ENCODE measurements at regions not wholly inside any gene's neighbourhood (a gene's known extent, or its start where the extent isn't known, plus 50 kb on each side); places are given as distances from the start of the nearest gene placed in this dataset.

- no peak for TF ChIP-seq BRCA1 (IDR thresholded peaks at IDR 0.05; ENCODE audit: low read depth, low read length)
- TF ChIP-seq GABPA (IDR thresholded peaks at IDR 0.05; ENCODE audit: borderline replicate concordance, insufficient read depth, low read length): no peak
- no peak overlapping the region for H3K23ac ChIP-seq (ENCODE audit: insufficient read length)
- H3K14ac ChIP-seq (ENCODE audit: insufficient read length): no peak overlapping the region
- no peak overlapping the region for H4K91ac ChIP-seq (replicated peaks; ENCODE audit: insufficient read length, low read length)
- no peak overlapping the region for H4K8ac ChIP-seq (ENCODE audit: extremely low read depth, insufficient read depth, low read length)
- no peaks in the 10 kb centered on the region for H3K9me3 ChIP-seq (ENCODE audit: insufficient read depth in 2 of 2, low read depth in 1 of 2, low read length in 1 of 2)
- H4K20me1 ChIP-seq (replicated peaks in 1 of 2; ENCODE audit: control insufficient read depth in 1 of 2, insufficient read depth in 2 of 2, low read length in 2 of 2): no peaks in the 10 kb centered on the region
- H3K9ac ChIP-seq (replicated peaks in 1 of 4; ENCODE audit: extremely low read depth in 1 of 4, low read depth in 3 of 4, low read length in 3 of 4): no peak overlapping the region
- no peak overlapping the region for H2AFZ ChIP-seq (ENCODE audit: low read length)
- no peak overlapping the region for H3K18ac ChIP-seq (ENCODE audit: extremely low read depth, low read length)
- WGBS, 2 experiments (ENCODE audit: extremely low coverage in 1 of 2, insufficient coverage in 1 of 2, insufficient read length in 1 of 2, insufficient replicate concordance in 2 of 2, low coverage in 1 of 2, low lambda C conversion rate in 2 of 2, missing lambda C conversion rate in 1 of 2): 72% methylated on average over 6 of the region's 6 CpGs; no CpG with 5 or more reads in 1 of the 2 experiments
- no peak overlapping the region for H3K4me2 ChIP-seq (ENCODE audit: insufficient read depth in 1 of 2, low read depth in 2 of 2, low read length in 2 of 2)
- no peaks in the 10 kb centered on the region for H3K23me2 ChIP-seq (ENCODE audit: low read depth, low read length)
- H2BK5ac ChIP-seq (ENCODE audit: low read depth, low read length): no peak overlapping the region
- H3K27ac ChIP-seq (ENCODE audit: low read depth, low read length): no peak overlapping the region
- ChIA-PET POLR2A (ENCODE audit: partially characterized antibody) (no interaction called here), CTCF (ENCODE audit: partially characterized antibody) (interaction anchor here (0.7 kb wide), 1 partner anchor 13 kb away, joined by 3 read pairs; no protein-coding TSS in a partner anchor)
- no peak overlapping the region for H2BK12ac ChIP-seq (ENCODE audit: low read depth, low read length)
- H4K5ac ChIP-seq (ENCODE audit: insufficient read length, low read depth, low read length): no peak overlapping the region
- no peak overlapping the region for H3K56ac ChIP-seq (replicated peaks; ENCODE audit: insufficient read length, low read depth, low read length)
- no peak overlapping the region for H2BK20ac ChIP-seq (ENCODE audit: low read length)
- H3K79me1 ChIP-seq (ENCODE audit: low read depth, low read length): no peaks in the 10 kb centered on the region
- H3K27me3 ChIP-seq (replicated peaks in 1 of 4; ENCODE audit: control insufficient read depth in 3 of 4, extremely low read depth in 1 of 4, insufficient read depth in 3 of 4, low read length in 3 of 4): no peaks in the 10 kb centered on the region
- no peaks in the 10 kb centered on the region for H3K79me2 ChIP-seq (ENCODE audit: control insufficient read depth in 1 of 2, insufficient read depth in 2 of 2, low read length in 2 of 2)
- H3K4ac ChIP-seq (replicated peaks; ENCODE audit: insufficient read length, low read depth, low read length): no peak overlapping the region
- no peaks in the 10 kb centered on the region for H3K36me3 ChIP-seq (ENCODE audit: control insufficient read depth in 2 of 4, insufficient read depth in 4 of 4, low read length in 3 of 4)
- FAIRE-seq (no peak), DNase-seq (ENCODE audit: low read depth in 1 of 2, low spot score in 2 of 2) (no peak)
- H3K4me1 ChIP-seq (replicated peaks in 1 of 4; ENCODE audit: control insufficient read depth in 3 of 4, insufficient read depth in 4 of 4, low read length in 3 of 4): peaks cover 0 to 4% (median 0%) of the 10 kb centered on the region in 4 experiments; a peak in 1 of 7 replicates
- H3K4me3 ChIP-seq (ENCODE audit: extremely low read depth in 1 of 4, insufficient read depth in 2 of 4, low read depth in 3 of 4, low read length in 4 of 4): no peak overlapping the region
- no peak overlapping the region for H2AK5ac ChIP-seq (ENCODE audit: low read depth, low read length)
- no peak overlapping the region for H2BK120ac ChIP-seq (replicated peaks; ENCODE audit: low read depth, low read length)
- H2BK15ac ChIP-seq (ENCODE audit: low read length): no peak overlapping the region
These were observed 269.4 kb upstream of the ELAC2 start for GRCh38 chr17:13287226-13287625.
